ENCODE measurements at regions not wholly inside any gene's neighbourhood (a gene's known extent, or its start where the extent isn't known, plus 50 kb on each side); places are given as distances from the start of the nearest gene placed in this dataset.

- TF ChIP-seq ZFP3 (CRISPR knock-in tag; IDR thresholded peaks at IDR 0.05) (no peak), ZNF8 (CRISPR knock-in tag; IDR thresholded peaks at IDR 0.05) (no peak), ZNF70 (CRISPR knock-in tag; IDR thresholded peaks at IDR 0.05) (no peak), BACH2 (CRISPR knock-in tag; IDR thresholded peaks at IDR 0.05; ENCODE audit: borderline replicate concordance) (no peak), CSRNP3 (CRISPR knock-in tag; IDR thresholded peaks at IDR 0.05) (no peak), TSHZ2 (CRISPR knock-in tag; IDR thresholded peaks at IDR 0.05) (no peak), POU6F1 (CRISPR knock-in tag; IDR thresholded peaks at IDR 0.05; ENCODE audit: borderline replicate concordance, low read depth) (no peak), ZC3H10 (CRISPR knock-in tag; IDR thresholded peaks at IDR 0.05) (no peak), GLIS3 (CRISPR knock-in tag; IDR thresholded peaks at IDR 0.05) (no peak), TCF4 (CRISPR knock-in tag; IDR thresholded peaks at IDR 0.05; ENCODE audit: borderline replicate concordance) (no peak), SNAI2 (CRISPR knock-in tag; IDR thresholded peaks at IDR 0.05) (no peak), CSDC2 (CRISPR knock-in tag; IDR thresholded peaks at IDR 0.05) (no peak), ZNF565 (CRISPR knock-in tag; conservative IDR thresholded peaks at IDR 0.05; ENCODE audit: low read depth) (no peak), ISL1 (CRISPR knock-in tag; IDR thresholded peaks at IDR 0.05) (no peak), ARNTL (CRISPR knock-in tag; IDR thresholded peaks at IDR 0.05; ENCODE audit: borderline replicate concordance, low read depth) (no peak), TOX (CRISPR knock-in tag; IDR thresholded peaks at IDR 0.05; ENCODE audit: borderline replicate concordance) (no peak), CREB5 (CRISPR knock-in tag; IDR thresholded peaks at IDR 0.05; ENCODE audit: low read depth) (no peak), RARB (CRISPR knock-in tag; IDR thresholded peaks at IDR 0.05) (no peak), PPARA (CRISPR knock-in tag; IDR thresholded peaks at IDR 0.05; ENCODE audit: borderline replicate concordance) (no peak)
- no peak for ATAC-seq
Measured at GRCh38 chr22:48418831-48419230, 1408.8 kb downstream of the BRD1 start.

- TF ChIP-seq ZNF70 (CRISPR knock-in tag; IDR thresholded peaks at IDR 0.05): no peak
- TF ChIP-seq BACH2 (CRISPR knock-in tag; IDR thresholded peaks at IDR 0.05; ENCODE audit: borderline replicate concordance): no peak
- no peak for TF ChIP-seq ARNTL (CRISPR knock-in tag; IDR thresholded peaks at IDR 0.05; ENCODE audit: borderline replicate concordance, low read depth)
- TF ChIP-seq TCF4 (CRISPR knock-in tag; IDR thresholded peaks at IDR 0.05; ENCODE audit: borderline replicate concordance): no peak
- TF ChIP-seq ISL1 (CRISPR knock-in tag; IDR thresholded peaks at IDR 0.05): no peak
- no peak for TF ChIP-seq RARB (CRISPR knock-in tag; IDR thresholded peaks at IDR 0.05)
- no peak for TF ChIP-seq SNAI2 (CRISPR knock-in tag; IDR thresholded peaks at IDR 0.05)
- no peak for TF ChIP-seq ZNF565 (CRISPR knock-in tag; conservative IDR thresholded peaks at IDR 0.05; ENCODE audit: low read depth)
- no peak for TF ChIP-seq PPARA (CRISPR knock-in tag; IDR thresholded peaks at IDR 0.05; ENCODE audit: borderline replicate concordance)
- no peak for TF ChIP-seq ZC3H10 (CRISPR knock-in tag; IDR thresholded peaks at IDR 0.05)
- TF ChIP-seq ZFP3 (CRISPR knock-in tag; IDR thresholded peaks at IDR 0.05): no peak
- no peak for TF ChIP-seq PATZ1 (CRISPR knock-in tag; IDR thresholded peaks at IDR 0.05; ENCODE audit: borderline replicate concordance)
- TF ChIP-seq OSR1 (CRISPR knock-in tag; IDR thresholded peaks at IDR 0.05): no peak
- TF ChIP-seq TSHZ2 (CRISPR knock-in tag; IDR thresholded peaks at IDR 0.05): no peak
- TF ChIP-seq CSDC2 (CRISPR knock-in tag; IDR thresholded peaks at IDR 0.05): no peak
- TF ChIP-seq TOX (CRISPR knock-in tag; IDR thresholded peaks at IDR 0.05; ENCODE audit: borderline replicate concordance): no peak
- TF ChIP-seq CSRNP3 (CRISPR knock-in tag; IDR thresholded peaks at IDR 0.05): no peak
- no peak for TF ChIP-seq GLIS3 (CRISPR knock-in tag; IDR thresholded peaks at IDR 0.05)
- TF ChIP-seq ZFP30 (CRISPR knock-in tag; IDR thresholded peaks at IDR 0.05): no peak
- ATAC-seq: no peak
Measured at GRCh38 chr22:48417225-48418070, 1410.2 kb downstream of the BRD1 start.

All from SK-N-SH treated with all-trans-retinoic acid at 6 μM for 48 hours (cell line).